Thoracic aorta (tissue), 2 donors: ENCODE measurements at regions not wholly inside any gene's neighbourhood (a gene's known extent, or its start where the extent isn't known, plus 50 kb on each side); places are given as distances from the start of the nearest gene placed in this dataset.

ENCODE experiments used
- ATAC-seq: fragments of 150-250 bp; one replicate; pipeline ENCODE4 v1.8.0; 2017; ENCODE audit warnings: low read depth; ENCODE audit not compliant: insufficient number of reproducible peaks, low FRiP score
- DNase-seq: peaks from one replicate; pipeline ENCODE4 v3.0.0-alpha.2; 2020; ENCODE audit warnings: low spot score
- H3K27ac ChIP-seq, 2 donors: fragments of 200-600 bp; sonication (generic); 1 replicate in 1 of 2; 2 replicates in 1 of 2; pipeline ENCODE4 v1.5.1; 2016; ENCODE audit warnings: mild to moderate bottlenecking in 2 of 2, moderate library complexity in 2 of 2
- H3K27me3 ChIP-seq: fragments of 200-600 bp; sonication (generic); replicated peaks from 2 replicates; pipeline ENCODE4 v1.6.0; 2016; ENCODE audit warnings: mild to moderate bottlenecking; ENCODE audit not compliant: insufficient read depth
- H3K36me3 ChIP-seq: fragments of 200-600 bp; sonication (generic); one replicate; pipeline ENCODE4 v1.5.1; 2016
- H3K4me1 ChIP-seq, 2 donors: fragments of 200-600 bp; sonication (generic); 1 replicate in 1 of 2; 2 replicates in 1 of 2; pipeline versions ENCODE4 v1.5.1 to v1.6.0; 2016; ENCODE audit warnings: low read depth in 2 of 2, mild to moderate bottlenecking in 1 of 2; ENCODE audit not compliant: control insufficient read depth in 1 of 2
- H3K4me3 ChIP-seq: fragments of 200-600 bp; sonication (generic); 2 replicates; pipeline ENCODE4 v1.5.1; 2016; ENCODE audit warnings: mild to moderate bottlenecking
- H3K9me3 ChIP-seq: fragments of 200-600 bp; sonication (generic); 2 replicates; pipeline ENCODE4 v1.5.1; 2016
- CTCF ChIP-seq: fragments of 200-600 bp; sonication (generic); IDR thresholded peaks from one replicate; pipeline ENCODE4 v1.5.1; 2019; ENCODE audit warnings: antibody characterized with exemption

- ATAC-seq: no peak
- Histone ChIP-seq H3K27ac (no peak overlapping the region), H3K27me3 (no peaks in the 10 kb centered on the region), H3K4me3 (no peak overlapping the region), H3K4me1 (no peaks in the 10 kb centered on the region), H3K9me3 (no peaks in the 10 kb centered on the region), H3K36me3 (no peaks in the 10 kb centered on the region)
- no peak for DNase-seq
- TF ChIP-seq CTCF: no peak
Observed at GRCh38 chr18:8458546-8459215, 150.6 kb upstream of the RAB12 start.

- no peaks in the 10 kb centered on the region for H3K4me1 ChIP-seq
- no peaks in the 10 kb centered on the region for H3K36me3 ChIP-seq
- ATAC-seq (no peak), DNase-seq (no peak)
- no peak for TF ChIP-seq CTCF
- H3K27me3 ChIP-seq: no peaks in the 10 kb centered on the region
- H3K4me3 ChIP-seq: no peak overlapping the region
- H3K9me3 ChIP-seq: no peaks in the 10 kb centered on the region
- H3K27ac ChIP-seq: no peak overlapping the region
Observed at GRCh38 chr18:8460748-8461147, 148.5 kb upstream of the RAB12 start.

- H3K4me1 ChIP-seq: no peaks in the 10 kb centered on the region
- H3K27ac ChIP-seq: no peak overlapping the region
- TF ChIP-seq CTCF: no peak
Observed at GRCh38 chr18:8461544-8461943, 147.7 kb upstream of the RAB12 start.

GRCh38 chr18:8462651-8463185 is 146.5 kb upstream of the RAB12 start:
- no peak overlapping the region for H3K4me3 ChIP-seq
- H3K27me3 ChIP-seq: no peaks in the 10 kb centered on the region
- H3K4me1 ChIP-seq: no peaks in the 10 kb centered on the region
- H3K27ac ChIP-seq: no peak overlapping the region
- H3K36me3 ChIP-seq: no peaks in the 10 kb centered on the region
- ATAC-seq (no peak), DNase-seq (no peak)
- H3K9me3 ChIP-seq: no peaks in the 10 kb centered on the region
- TF ChIP-seq CTCF: no peak

More at GRCh38 chr18:8461544-8461943, 147.7 kb upstream of the RAB12 start:
- H3K36me3 ChIP-seq: no peaks in the 10 kb centered on the region
- H3K4me3 ChIP-seq: no peak overlapping the region
- no peaks in the 10 kb centered on the region for H3K27me3 ChIP-seq
- no peak for ATAC-seq
- DNase-seq: no peak
- no peaks in the 10 kb centered on the region for H3K9me3 ChIP-seq

- no peaks in the 10 kb centered on the region for H3K9me3 ChIP-seq
- H3K27ac ChIP-seq: no peak overlapping the region
- no peak for TF ChIP-seq CTCF
- H3K27me3 ChIP-seq: no peaks in the 10 kb centered on the region
- ATAC-seq: no peak
- no peak overlapping the region for H3K4me3 ChIP-seq
- DNase-seq: no peak
- no peaks in the 10 kb centered on the region for H3K36me3 ChIP-seq
- no peaks in the 10 kb centered on the region for H3K4me1 ChIP-seq
Observed at GRCh38 chr18:8463791-8464190, 145.4 kb upstream of the RAB12 start.
